Suprapubic skin (tissue), 4 donors: ENCODE measurements at regions not wholly inside any gene's neighbourhood (a gene's known extent, or its start where the extent isn't known, plus 50 kb on each side); places are given as distances from the start of the nearest gene placed in this dataset.

ENCODE experiments used
- POLR2A ChIP-seq, 2 donors: fragments of 450-650 bp; IDR thresholded peaks; one replicate each; pipeline ENCODE4 v1.6.1; 2017; ENCODE audit warnings: antibody characterized with exemption in 2 of 2, mild to moderate bottlenecking in 2 of 2, moderate library complexity in 2 of 2
- POLR2AphosphoS5 ChIP-seq, 3 donors: sonication (generic); formaldehyde crosslinking; IDR thresholded peaks; one replicate each; pipeline ENCODE4 v1.6.1; 2017; ENCODE audit warnings: antibody characterized with exemption in 3 of 3
- TF ChIP-seq, protein P1 (sequence below), 2 donors: fragments of 200-600 bp in 1 of 2; fragments of 450-650 bp in 1 of 2; sonication (generic) in 1 of 2; IDR thresholded peaks; one replicate each; pipeline ENCODE4 v1.5.1; 2016 to 2019; ENCODE audit warnings: antibody characterized with exemption in 2 of 2, mild to moderate bottlenecking in 1 of 2, moderate library complexity in 1 of 2

DNA sequence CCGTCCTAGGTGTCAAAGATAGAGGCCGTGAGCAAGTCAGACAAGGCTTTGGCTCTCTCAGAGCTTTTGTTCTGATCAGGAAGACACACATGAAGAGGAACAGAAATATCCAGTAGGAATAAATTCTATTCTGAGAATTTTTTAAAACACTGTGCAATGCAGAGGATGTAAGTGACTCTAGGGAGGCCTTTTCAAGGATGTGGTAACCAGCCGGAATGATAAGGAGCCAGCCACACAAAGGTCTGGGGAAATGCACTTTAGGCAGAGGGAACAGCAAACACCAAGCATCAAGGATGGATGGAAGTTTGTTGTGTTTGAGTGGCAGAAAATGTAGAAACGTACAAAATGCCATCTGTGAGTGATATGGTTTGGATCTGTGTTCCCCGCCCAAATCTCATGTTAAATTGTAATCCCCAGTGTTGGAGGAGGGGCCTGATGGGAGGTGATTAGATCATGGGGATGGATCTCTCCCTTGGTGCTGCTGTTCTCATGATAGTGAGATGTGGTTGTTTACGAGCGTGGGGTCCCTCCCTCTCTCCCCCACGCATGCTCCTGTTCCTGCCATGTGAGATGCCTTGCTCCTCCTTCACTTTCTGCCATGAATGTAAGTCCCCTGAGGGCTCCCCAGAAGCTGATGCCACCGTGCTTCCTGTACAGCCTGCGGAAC, 93.6 kb upstream of the CDYL start:
- TF ChIP-seq POLR2A (IDR thresholded peaks at IDR 0.05) (no peak), POLR2AphosphoS5 (IDR thresholded peaks at IDR 0.05) (no peak)
- TF ChIP-seq, protein P1, sequence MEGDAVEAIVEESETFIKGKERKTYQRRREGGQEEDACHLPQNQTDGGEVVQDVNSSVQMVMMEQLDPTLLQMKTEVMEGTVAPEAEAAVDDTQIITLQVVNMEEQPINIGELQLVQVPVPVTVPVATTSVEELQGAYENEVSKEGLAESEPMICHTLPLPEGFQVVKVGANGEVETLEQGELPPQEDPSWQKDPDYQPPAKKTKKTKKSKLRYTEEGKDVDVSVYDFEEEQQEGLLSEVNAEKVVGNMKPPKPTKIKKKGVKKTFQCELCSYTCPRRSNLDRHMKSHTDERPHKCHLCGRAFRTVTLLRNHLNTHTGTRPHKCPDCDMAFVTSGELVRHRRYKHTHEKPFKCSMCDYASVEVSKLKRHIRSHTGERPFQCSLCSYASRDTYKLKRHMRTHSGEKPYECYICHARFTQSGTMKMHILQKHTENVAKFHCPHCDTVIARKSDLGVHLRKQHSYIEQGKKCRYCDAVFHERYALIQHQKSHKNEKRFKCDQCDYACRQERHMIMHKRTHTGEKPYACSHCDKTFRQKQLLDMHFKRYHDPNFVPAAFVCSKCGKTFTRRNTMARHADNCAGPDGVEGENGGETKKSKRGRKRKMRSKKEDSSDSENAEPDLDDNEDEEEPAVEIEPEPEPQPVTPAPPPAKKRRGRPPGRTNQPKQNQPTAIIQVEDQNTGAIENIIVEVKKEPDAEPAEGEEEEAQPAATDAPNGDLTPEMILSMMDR (IDR thresholded peaks at IDR 0.05) = no peak
